ENCODE measurements at regions not wholly inside any gene's neighbourhood (a gene's known extent, or its start where the extent isn't known, plus 50 kb on each side); places are given as distances from the start of the nearest gene placed in this dataset.

- peak; percentile 27 for DNase-seq
Observed at GRCh38 chr13:89865164-89866064, 1482.1 kb upstream of the MIR17HG start.

- DNase-seq = no peak
Observed at GRCh38 chr13:89869312-89869711, 1478.2 kb upstream of the MIR17HG start.

GRCh38 chr13:89878904-89879303 is 1468.6 kb upstream of the MIR17HG start:
- no peak for DNase-seq

- no peak for DNase-seq
Observed at GRCh38 chr13:89880201-89880600, 1467.3 kb upstream of the MIR17HG start.

- no peak for DNase-seq
Observed at GRCh38 chr13:89883893-89884448, 1463.5 kb upstream of the MIR17HG start.

GRCh38 chr13:89890806-89891205 is 1456.7 kb upstream of the MIR17HG start:
- no peak for DNase-seq

- DNase-seq = no peak
Observed at GRCh38 chr13:89891416-89891815, 1456.1 kb upstream of the MIR17HG start.

GRCh38 chr13:89897681-89898080 is 1449.8 kb upstream of the MIR17HG start:
- DNase-seq = no peak

GRCh38 chr13:89899302-89900103 is 1448.0 kb upstream of the MIR17HG start:
- DNase-seq = no peak

- no peak for DNase-seq
Observed at GRCh38 chr13:89900104-89900765, 1447.3 kb upstream of the MIR17HG start.

GRCh38 chr13:89902223-89902622 is 1445.3 kb upstream of the MIR17HG start:
- no peak for DNase-seq

- DNase-seq = no peak
Observed at GRCh38 chr13:89903115-89903514, 1444.4 kb upstream of the MIR17HG start.

GRCh38 chr13:89910166-89910565 is 1437.3 kb upstream of the MIR17HG start:
- no peak for DNase-seq

GRCh38 chr13:89916551-89916950 is 1430.9 kb upstream of the MIR17HG start:
- DNase-seq = no peak

- DNase-seq = no peak
Observed at GRCh38 chr13:89920461-89920860, 1427.0 kb upstream of the MIR17HG start.

GRCh38 chr13:89923052-89923451 is 1424.4 kb upstream of the MIR17HG start:
- DNase-seq = no peak

- peak; percentile 43 for DNase-seq
Observed at GRCh38 chr13:89923736-89924135, 1423.8 kb upstream of the MIR17HG start.

- peak; percentile 18 for DNase-seq
Observed at GRCh38 chr13:89925107-89925506, 1422.4 kb upstream of the MIR17HG start.

- no peak for DNase-seq
Observed at GRCh38 chr13:89930861-89931260, 1416.6 kb upstream of the MIR17HG start.

- DNase-seq = no peak
Observed at GRCh38 chr13:89932902-89933301, 1414.6 kb upstream of the MIR17HG start.

- no peak for DNase-seq
Observed at GRCh38 chr13:89936256-89936655, 1411.2 kb upstream of the MIR17HG start.

- DNase-seq = no peak
Observed at GRCh38 chr13:89937420-89937819, 1410.1 kb upstream of the MIR17HG start.

- DNase-seq = no peak
Observed at GRCh38 chr13:89940383-89940782, 1407.1 kb upstream of the MIR17HG start.
